MM.1S (cell line): ENCODE measurements at regions not wholly inside any gene's neighbourhood (a gene's known extent, or its start where the extent isn't known, plus 50 kb on each side); places are given as distances from the start of the nearest gene placed in this dataset.

Experiments used
- DNase-seq: peaks from one replicate; pipeline ENCODE4 v3.0.0-alpha.2; 2015
- H2AFZ ChIP-seq: fragments of 300-600 bp; sonication (generic); 2 replicates; pipeline ENCODE4 v1.6.0; 2016; ENCODE audit warnings: antibody characterized with exemption, low read length
- H3F3A ChIP-seq: fragments of 300-600 bp; sonication (generic); 2 replicates; pipeline ENCODE4 v1.6.1; 2016; ENCODE audit warnings: mild to moderate bottlenecking, antibody characterized with exemption, low read length, moderate library complexity, mixed read lengths; ENCODE audit not compliant: insufficient read depth
- H3K27ac ChIP-seq: fragments of 300-600 bp; sonication (generic); 2 replicates; pipeline ENCODE4 v1.5.1; 2016; ENCODE audit warnings: mild to moderate bottlenecking, low read length
- H3K27me3 ChIP-seq: fragments of 300-600 bp; sonication (generic); replicated peaks from 2 replicates; pipeline ENCODE4 v1.6.0; 2016; ENCODE audit warnings: low read length; ENCODE audit not compliant: insufficient read depth
- H3K36me3 ChIP-seq: fragments of 300-600 bp; sonication (generic); replicated peaks from 2 replicates; pipeline ENCODE4 v1.6.1; 2016; ENCODE audit warnings: mild to moderate bottlenecking, low read length, mixed read lengths; ENCODE audit not compliant: insufficient read depth
- H3K4me1 ChIP-seq: fragments of 300-600 bp; sonication (generic); 2 replicates; pipeline ENCODE4 v1.6.1; 2016; ENCODE audit warnings: low read length, mixed read lengths
- H3K4me2 ChIP-seq: fragments of 300-600 bp; sonication (generic); 2 replicates; pipeline ENCODE4 v1.6.0; 2016; ENCODE audit warnings: low read depth, low read length
- H3K4me3 ChIP-seq: fragments of 300-600 bp; sonication (generic); 2 replicates; pipeline ENCODE4 v1.5.1; 2016; ENCODE audit warnings: low read length, mixed read lengths
- H3K79me2 ChIP-seq: fragments of 300-600 bp; sonication (generic); 2 replicates; pipeline ENCODE4 v1.6.1; 2016; ENCODE audit warnings: mixed run types, low read length, mixed read lengths
- H3K9ac ChIP-seq: fragments of 300-600 bp; sonication (generic); 2 replicates; pipeline ENCODE4 v1.6.1; 2016; ENCODE audit warnings: low read length, mixed read lengths
- H3K9me2 ChIP-seq: fragments of 300-600 bp; sonication (generic); replicated peaks from 2 replicates; pipeline ENCODE4 v1.6.1; 2016; ENCODE audit warnings: mild to moderate bottlenecking, low read length, mixed read lengths; ENCODE audit not compliant: insufficient read depth
- H3K9me3 ChIP-seq: fragments of 300-600 bp; sonication (generic); replicated peaks from 2 replicates; pipeline ENCODE4 v1.6.1; 2016; ENCODE audit warnings: mild to moderate bottlenecking, low read length, mixed read lengths; ENCODE audit not compliant: insufficient read depth
- H4K20me1 ChIP-seq: fragments of 300-600 bp; sonication (generic); 2 replicates; pipeline ENCODE4 v1.6.1; 2016; ENCODE audit warnings: mild to moderate bottlenecking, low read length, moderate library complexity, mixed read lengths; ENCODE audit not compliant: insufficient read depth
- EZH2 ChIP-seq: fragments of 300-600 bp; sonication (generic); optimal IDR thresholded peaks from 2 replicates; pipeline ENCODE3; 2017; ENCODE audit warnings: low read depth, mild to moderate bottlenecking, antibody characterized with exemption, low read length, mixed read lengths
- EZH2phosphoT487 ChIP-seq: fragments of 300-600 bp; sonication (generic); IDR thresholded peaks from 2 replicates; pipeline ENCODE4 v1.6.1; 2018; ENCODE audit warnings: antibody characterized with exemption, low read length
- TF ChIP-seq, protein P1 (sequence below): fragments of 300-600 bp; sonication (generic); IDR thresholded peaks from 2 replicates; pipeline ENCODE4 v1.5.1; 2016; ENCODE audit warnings: antibody characterized with exemption, low read length, mixed read lengths

DNA sequence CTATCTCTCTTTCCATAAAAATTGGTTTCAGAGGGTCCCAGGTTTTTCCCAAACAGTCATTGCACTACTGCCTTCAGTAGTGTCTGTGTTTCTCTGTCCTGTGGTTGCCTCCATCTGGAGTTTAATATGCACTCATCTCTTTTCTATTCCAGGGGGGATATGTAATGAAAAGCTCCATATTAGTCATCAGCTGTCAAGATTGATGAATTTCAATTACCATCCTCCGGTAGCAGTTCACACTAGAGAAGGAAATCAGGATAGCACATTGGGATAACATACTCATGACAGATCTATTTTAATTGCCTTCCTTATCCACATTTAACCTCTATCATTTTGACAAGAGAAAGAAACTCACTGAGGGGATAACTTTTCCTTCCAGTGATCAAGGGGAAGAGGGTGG is 589.0 kb upstream of the SEL1L start:
- Histone ChIP-seq H3K27ac (no peak overlapping the region), H4K20me1 (no peaks in the 10 kb centered on the region), H3K9ac (no peak overlapping the region), H3K36me3 (no peaks in the 10 kb centered on the region), H3K4me1 (no peaks in the 10 kb centered on the region), H3K79me2 (no peaks in the 10 kb centered on the region), H3K9me3 (no peaks in the 10 kb centered on the region), H3K27me3 (no peaks in the 10 kb centered on the region), H3K9me2 (no peaks in the 10 kb centered on the region), H3F3A (no peaks in the 10 kb centered on the region), H3K4me2 (no peak overlapping the region), H3K4me3 (no peak overlapping the region), H2AFZ (no peak overlapping the region)
- no peak for DNase-seq
- no peak for TF ChIP-seq EZH2phosphoT487

DNA sequence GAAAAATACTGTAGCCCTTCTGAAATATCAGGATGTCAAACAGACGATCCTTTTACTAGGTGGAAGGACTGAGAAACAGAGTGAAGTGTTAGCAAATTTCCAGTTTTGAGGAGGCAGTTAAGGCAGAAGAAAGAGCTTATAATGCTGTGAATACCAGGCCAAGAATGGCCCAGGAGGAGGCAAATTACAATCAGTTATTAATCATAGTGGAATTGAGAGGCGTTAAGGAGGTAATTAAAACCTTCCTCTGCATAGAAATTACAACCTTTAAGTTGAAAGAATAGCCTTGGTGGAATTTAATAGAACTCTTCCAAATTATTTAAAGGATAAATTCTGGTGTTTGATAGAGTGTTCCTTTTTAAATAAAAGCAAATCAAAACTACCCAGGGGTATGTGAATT is 590.9 kb upstream of the SEL1L start:
- DNase-seq, result no peak
- H2AFZ ChIP-seq, result no peak overlapping the region
- H3K36me3 ChIP-seq, result no peaks in the 10 kb centered on the region
- H3K4me3 ChIP-seq, result no peak overlapping the region
- no peak overlapping the region for H3K27ac ChIP-seq
- no peak overlapping the region for H3K9ac ChIP-seq
- no peaks in the 10 kb centered on the region for H3K9me3 ChIP-seq
- TF ChIP-seq EZH2 (no peak), EZH2phosphoT487 (no peak)
- TF ChIP-seq, protein P1, sequence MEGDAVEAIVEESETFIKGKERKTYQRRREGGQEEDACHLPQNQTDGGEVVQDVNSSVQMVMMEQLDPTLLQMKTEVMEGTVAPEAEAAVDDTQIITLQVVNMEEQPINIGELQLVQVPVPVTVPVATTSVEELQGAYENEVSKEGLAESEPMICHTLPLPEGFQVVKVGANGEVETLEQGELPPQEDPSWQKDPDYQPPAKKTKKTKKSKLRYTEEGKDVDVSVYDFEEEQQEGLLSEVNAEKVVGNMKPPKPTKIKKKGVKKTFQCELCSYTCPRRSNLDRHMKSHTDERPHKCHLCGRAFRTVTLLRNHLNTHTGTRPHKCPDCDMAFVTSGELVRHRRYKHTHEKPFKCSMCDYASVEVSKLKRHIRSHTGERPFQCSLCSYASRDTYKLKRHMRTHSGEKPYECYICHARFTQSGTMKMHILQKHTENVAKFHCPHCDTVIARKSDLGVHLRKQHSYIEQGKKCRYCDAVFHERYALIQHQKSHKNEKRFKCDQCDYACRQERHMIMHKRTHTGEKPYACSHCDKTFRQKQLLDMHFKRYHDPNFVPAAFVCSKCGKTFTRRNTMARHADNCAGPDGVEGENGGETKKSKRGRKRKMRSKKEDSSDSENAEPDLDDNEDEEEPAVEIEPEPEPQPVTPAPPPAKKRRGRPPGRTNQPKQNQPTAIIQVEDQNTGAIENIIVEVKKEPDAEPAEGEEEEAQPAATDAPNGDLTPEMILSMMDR, result no peak
- no peaks in the 10 kb centered on the region for H3F3A ChIP-seq
- H4K20me1 ChIP-seq, result no peaks in the 10 kb centered on the region
- H3K4me2 ChIP-seq, result no peak overlapping the region
- no peaks in the 10 kb centered on the region for H3K79me2 ChIP-seq
- H3K27me3 ChIP-seq, result no peaks in the 10 kb centered on the region
- no peaks in the 10 kb centered on the region for H3K9me2 ChIP-seq
- no peaks in the 10 kb centered on the region for H3K4me1 ChIP-seq

DNA sequence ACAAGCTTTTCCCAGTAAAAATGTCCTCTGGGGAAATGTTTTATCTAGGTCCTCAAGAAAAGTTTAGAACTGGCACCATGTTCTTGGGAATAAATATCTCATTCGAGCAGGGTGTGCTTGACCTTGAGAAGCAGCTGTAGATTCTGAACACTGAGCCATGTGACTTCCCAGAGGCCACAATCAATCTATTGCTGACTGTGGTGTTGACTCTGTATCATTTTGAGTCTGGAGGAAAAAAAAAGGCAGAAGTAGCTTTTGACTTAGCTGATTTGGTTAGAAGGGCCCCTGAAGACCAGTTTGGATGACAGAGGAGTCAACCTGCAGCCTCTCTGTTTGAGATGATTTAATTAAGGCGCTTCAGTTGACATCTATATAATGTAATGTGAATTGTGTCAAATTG is 592.4 kb upstream of the SEL1L start:
- Histone ChIP-seq H3K4me3 (no peak overlapping the region), H3K4me1 (no peaks in the 10 kb centered on the region), H3K9me3 (no peaks in the 10 kb centered on the region), H3K27ac (no peak overlapping the region), H2AFZ (no peak overlapping the region), H3K9ac (no peak overlapping the region), H3K4me2 (no peak overlapping the region), H3K27me3 (no peaks in the 10 kb centered on the region), H3K36me3 (no peaks in the 10 kb centered on the region), H3K79me2 (no peaks in the 10 kb centered on the region), H3F3A (no peaks in the 10 kb centered on the region), H4K20me1 (no peaks in the 10 kb centered on the region), H3K9me2 (no peaks in the 10 kb centered on the region)
- TF ChIP-seq EZH2phosphoT487 (no peak), EZH2 (no peak)
- TF ChIP-seq, protein P1, result no peak
- DNase-seq, result no peak

DNA sequence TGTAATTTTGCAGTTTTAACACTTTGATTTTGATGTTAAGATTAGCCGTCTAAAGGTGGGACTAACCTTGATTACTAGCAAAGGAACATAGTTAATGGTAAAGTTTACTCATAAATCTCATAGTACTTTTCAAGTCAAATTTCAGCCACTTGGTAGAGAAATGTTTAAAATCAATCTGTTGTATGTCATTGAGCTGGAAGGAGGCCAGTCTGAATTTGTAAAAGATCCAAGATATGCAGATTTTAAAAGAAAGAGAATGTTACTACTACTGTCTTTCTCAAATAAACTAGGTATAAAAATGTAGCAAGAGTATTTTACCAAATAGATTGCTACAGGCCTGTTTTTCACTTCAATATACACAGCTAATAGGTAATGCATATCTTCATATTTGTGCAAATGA is 600.8 kb upstream of the SEL1L start:
- Histone ChIP-seq H3K27me3 (no peaks in the 10 kb centered on the region), H2AFZ (no peak overlapping the region), H3K4me2 (no peak overlapping the region), H4K20me1 (no peaks in the 10 kb centered on the region), H3K4me3 (no peak overlapping the region), H3K79me2 (no peaks in the 10 kb centered on the region), H3K27ac (no peak overlapping the region), H3F3A (no peaks in the 10 kb centered on the region), H3K36me3 (no peaks in the 10 kb centered on the region), H3K9me3 (no peaks in the 10 kb centered on the region), H3K9ac (no peak overlapping the region), H3K4me1 (no peaks in the 10 kb centered on the region), H3K9me2 (no peaks in the 10 kb centered on the region)
- TF ChIP-seq, protein P1, result no peak
- TF ChIP-seq EZH2 (no peak), EZH2phosphoT487 (no peak)
- DNase-seq, result no peak
